KMS-11 (cell line): ENCODE measurements at regions not wholly inside any gene's neighbourhood (a gene's known extent, or its start where the extent isn't known, plus 50 kb on each side); places are given as distances from the start of the nearest gene placed in this dataset.

ENCODE experiments used
- H2AFZ ChIP-seq: fragments of 200-600 bp; sonication (generic); 2 replicates; pipeline ENCODE4 v1.6.1; 2016; ENCODE audit warnings: antibody characterized with exemption, mixed run types, low read depth
- H3K27ac ChIP-seq: fragments of 200-600 bp; sonication (generic); 2 replicates; pipeline ENCODE4 v1.6.1; 2016; ENCODE audit warnings: mild to moderate bottlenecking, mixed run types
- H3K27me3 ChIP-seq: fragments of 200-600 bp; sonication (generic); 2 replicates; pipeline ENCODE4 v1.6.1; 2017; ENCODE audit warnings: mild to moderate bottlenecking, low read depth, mixed run types, moderate library complexity; ENCODE audit not compliant: insufficient read depth
- H3K36me3 ChIP-seq: fragments of 200-600 bp; sonication (generic); 2 replicates; pipeline ENCODE4 v1.6.1; 2017; ENCODE audit warnings: mild to moderate bottlenecking, mixed run types; ENCODE audit not compliant: insufficient read depth
- H3K4me1 ChIP-seq: fragments of 200-600 bp; sonication (generic); 2 replicates; pipeline ENCODE4 v1.6.1; 2016; ENCODE audit warnings: mild to moderate bottlenecking, low read depth, mixed run types; ENCODE audit not compliant: poor library complexity, severe bottlenecking
- H3K4me2 ChIP-seq: fragments of 200-600 bp; sonication (generic); 2 replicates; pipeline ENCODE4 v1.7.0; 2016; ENCODE audit warnings: mild to moderate bottlenecking, mixed run types
- H3K4me3 ChIP-seq: fragments of 200-600 bp; sonication (generic); IDR thresholded peaks from 2 replicates; pipeline ENCODE4 v1.6.1; 2017; ENCODE audit warnings: low read depth, low read length, mixed read lengths; ENCODE audit not compliant: insufficient read depth
- H3K79me2 ChIP-seq: fragments of 200-600 bp; sonication (generic); 2 replicates; pipeline ENCODE4 v1.6.1; 2016; ENCODE audit warnings: low read depth, mixed run types; ENCODE audit not compliant: insufficient read depth
- H3K9ac ChIP-seq: fragments of 200-600 bp; sonication (generic); 2 replicates; pipeline ENCODE4 v1.6.1; 2016; ENCODE audit warnings: mild to moderate bottlenecking, mixed run types
- H4K20me1 ChIP-seq: fragments of 200-600 bp; sonication (generic); 2 replicates; pipeline ENCODE4 v1.6.1; 2016; ENCODE audit warnings: mild to moderate bottlenecking, mixed run types; ENCODE audit not compliant: insufficient read depth
- CTCF ChIP-seq: fragments of 200-600 bp; sonication (generic); conservative IDR thresholded peaks from 2 replicates; pipeline ENCODE4 v1.6.1; 2017; ENCODE audit warnings: low read depth, mild to moderate bottlenecking, antibody characterized with exemption, low read length, moderate library complexity, mixed read lengths

GRCh38 chr5:40270274-40270845 lies 409.4 kb upstream of the PTGER4 start:
- Histone ChIP-seq H3K4me3 (no peak overlapping the region), H3K36me3 (no peaks in the 10 kb centered on the region), H3K9ac (no peak overlapping the region), H3K27ac (no peak overlapping the region), H2AFZ (no peak overlapping the region), H3K27me3 (no peaks in the 10 kb centered on the region), H4K20me1 (no peaks in the 10 kb centered on the region), H3K79me2 (no peaks in the 10 kb centered on the region), H3K4me2 (no peak overlapping the region), H3K4me1 (no peaks in the 10 kb centered on the region)
- TF ChIP-seq CTCF = no peak

- Histone ChIP-seq H2AFZ (no peak overlapping the region), H3K9ac (no peak overlapping the region), H4K20me1 (no peaks in the 10 kb centered on the region), H3K4me1 (no peaks in the 10 kb centered on the region), H3K4me2 (no peak overlapping the region), H3K27ac (no peak overlapping the region), H3K36me3 (no peaks in the 10 kb centered on the region), H3K79me2 (no peaks in the 10 kb centered on the region), H3K27me3 (no peaks in the 10 kb centered on the region), H3K4me3 (no peak overlapping the region)
- TF ChIP-seq CTCF = no peak
These were observed 411.6 kb upstream of the PTGER4 start for GRCh38 chr5:40268088-40268487.

- no peak overlapping the region for H3K4me2 ChIP-seq
- no peak overlapping the region for H3K27ac ChIP-seq
- H3K4me1 ChIP-seq = no peaks in the 10 kb centered on the region
- TF ChIP-seq CTCF = no peak
- H3K36me3 ChIP-seq = no peaks in the 10 kb centered on the region
- H2AFZ ChIP-seq = no peak overlapping the region
- no peak overlapping the region for H3K4me3 ChIP-seq
- H3K27me3 ChIP-seq = no peaks in the 10 kb centered on the region
- H3K9ac ChIP-seq = no peak overlapping the region
- H3K79me2 ChIP-seq = no peaks in the 10 kb centered on the region
- H4K20me1 ChIP-seq = no peaks in the 10 kb centered on the region
These were observed 412.8 kb upstream of the PTGER4 start for GRCh38 chr5:40266952-40267351.

- Histone ChIP-seq H4K20me1 (no peaks in the 10 kb centered on the region), H3K4me3 (no peak overlapping the region), H3K27ac (no peak overlapping the region), H3K4me1 (no peaks in the 10 kb centered on the region), H2AFZ (no peak overlapping the region), H3K79me2 (no peaks in the 10 kb centered on the region), H3K27me3 (no peaks in the 10 kb centered on the region), H3K4me2 (no peak overlapping the region), H3K9ac (no peak overlapping the region), H3K36me3 (no peaks in the 10 kb centered on the region)
- TF ChIP-seq CTCF = no peak
These were observed 417.7 kb upstream of the PTGER4 start for GRCh38 chr5:40261984-40262383.

GRCh38 chr5:40260361-40260760 lies 419.4 kb upstream of the PTGER4 start:
- H3K27ac ChIP-seq = no peak overlapping the region
- no peak overlapping the region for H2AFZ ChIP-seq
- no peak overlapping the region for H3K4me2 ChIP-seq
- H3K4me3 ChIP-seq = no peak overlapping the region
- H3K9ac ChIP-seq = no peak overlapping the region
- H3K4me1 ChIP-seq = no peaks in the 10 kb centered on the region
- no peaks in the 10 kb centered on the region for H4K20me1 ChIP-seq
- no peaks in the 10 kb centered on the region for H3K27me3 ChIP-seq
- no peaks in the 10 kb centered on the region for H3K79me2 ChIP-seq
- TF ChIP-seq CTCF = no peak
- H3K36me3 ChIP-seq = no peaks in the 10 kb centered on the region
